HUES6 (cell line): ENCODE measurements at regions not wholly inside any gene's neighbourhood (a gene's known extent, or its start where the extent isn't known, plus 50 kb on each side); places are given as distances from the start of the nearest gene placed in this dataset.
"Not testable (repeated sequence)": the region's sequence is repeated elsewhere in the genome, so short reads cannot be mapped to it uniquely, and the experiment has no call there.

Experiments
- H3K27ac ChIP-seq: 2 replicates; pipeline ENCODE4 v1.7.0; 2013; ENCODE audit warnings: low read depth, mild to moderate bottlenecking, low read length, inconsistent platforms
- H3K27me3 ChIP-seq: 2 replicates; pipeline ENCODE4 v1.6.1; 2013; ENCODE audit warnings: low read length; ENCODE audit not compliant: control insufficient read depth, insufficient read depth
- H3K36me3 ChIP-seq: 2 replicates; pipeline ENCODE4 v1.6.1; 2013; ENCODE audit warnings: low read length; ENCODE audit not compliant: control insufficient read depth, insufficient read depth
- H3K4me1 ChIP-seq: 2 replicates; pipeline ENCODE4 v1.6.1; 2013; ENCODE audit warnings: low read length; ENCODE audit not compliant: control insufficient read depth, insufficient read depth
- H3K4me3 ChIP-seq: 2 replicates; pipeline ENCODE4 v1.5.1; 2013; ENCODE audit warnings: low read depth, low read length
- H3K9ac ChIP-seq: one replicate; pipeline ENCODE4 v1.6.1; 2013; ENCODE audit warnings: mild to moderate bottlenecking, low read length
- H3K9me3 ChIP-seq: 2 replicates; pipeline ENCODE4 v1.6.1; 2013; ENCODE audit warnings: low read depth, low read length; ENCODE audit not compliant: control insufficient read depth, insufficient read depth

- Histone ChIP-seq H3K9me3 (no peaks in the 10 kb centered on the region), H3K4me3 (no peak overlapping the region), H3K27ac (no peak overlapping the region), H3K27me3 (no peaks in the 10 kb centered on the region), H3K4me1 (no peaks in the 10 kb centered on the region), H3K36me3 (no peaks in the 10 kb centered on the region), H3K9ac (no peak overlapping the region)
These were observed 461.2 kb downstream of the EPM2A start for GRCh38 chr6:145274083-145274482.

DNA sequence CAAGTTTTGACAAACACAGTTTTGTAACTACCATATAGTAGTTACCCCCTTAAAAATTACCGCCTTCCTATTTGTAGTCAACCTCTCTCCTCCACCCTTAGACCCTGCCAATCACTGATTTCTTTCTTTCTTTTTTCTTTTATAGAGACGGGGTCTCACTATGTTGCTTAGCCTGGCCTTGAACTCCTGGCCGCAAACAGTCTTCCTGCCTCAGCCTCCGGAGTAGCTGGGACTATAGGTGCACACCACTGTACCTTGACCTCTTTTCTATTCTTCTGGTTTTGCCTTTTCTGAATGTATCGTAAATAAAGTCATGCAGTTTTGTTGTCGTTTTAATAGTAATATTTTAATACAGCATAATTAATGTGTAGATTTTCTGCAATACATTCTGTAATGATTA is 460.3 kb downstream of the EPM2A start:
- Histone ChIP-seq H3K27me3 (no peaks in the 10 kb centered on the region), H3K9ac (no peak overlapping the region), H3K4me3 (no peak overlapping the region), H3K27ac (no peak overlapping the region), H3K36me3 (no peaks in the 10 kb centered on the region), H3K9me3 (no peaks in the 10 kb centered on the region), H3K4me1 (no peaks in the 10 kb centered on the region)

- H3K4me1 ChIP-seq: no peaks in the 10 kb centered on the region
- H3K4me3 ChIP-seq: no peak overlapping the region
- no peak overlapping the region for H3K9ac ChIP-seq
- no peaks in the 10 kb centered on the region for H3K9me3 ChIP-seq
- H3K36me3 ChIP-seq: no peaks in the 10 kb centered on the region
- H3K27me3 ChIP-seq: no peaks in the 10 kb centered on the region
- H3K27ac ChIP-seq: no peak overlapping the region
These were observed 459.5 kb downstream of the EPM2A start for GRCh38 chr6:145275787-145276186.

- no peaks in the 10 kb centered on the region for H3K36me3 ChIP-seq
- H3K27me3 ChIP-seq: no peaks in the 10 kb centered on the region
- H3K9ac ChIP-seq: no peak overlapping the region
- no peak overlapping the region for H3K27ac ChIP-seq
- H3K4me3 ChIP-seq: no peak overlapping the region
- H3K4me1 ChIP-seq: no peaks in the 10 kb centered on the region
- no peaks in the 10 kb centered on the region for H3K9me3 ChIP-seq
These were observed 458.6 kb downstream of the EPM2A start for GRCh38 chr6:145276756-145277155.

GRCh38 chr6:145277358-145278086 is 457.8 kb downstream of the EPM2A start:
- no peaks in the 10 kb centered on the region for H3K4me1 ChIP-seq
- H3K27me3 ChIP-seq: no peaks in the 10 kb centered on the region
- H3K9me3 ChIP-seq: no peaks in the 10 kb centered on the region
- no peak overlapping the region for H3K4me3 ChIP-seq
- no peaks in the 10 kb centered on the region for H3K36me3 ChIP-seq
- no peak overlapping the region for H3K9ac ChIP-seq
- no peak overlapping the region for H3K27ac ChIP-seq

DNA sequence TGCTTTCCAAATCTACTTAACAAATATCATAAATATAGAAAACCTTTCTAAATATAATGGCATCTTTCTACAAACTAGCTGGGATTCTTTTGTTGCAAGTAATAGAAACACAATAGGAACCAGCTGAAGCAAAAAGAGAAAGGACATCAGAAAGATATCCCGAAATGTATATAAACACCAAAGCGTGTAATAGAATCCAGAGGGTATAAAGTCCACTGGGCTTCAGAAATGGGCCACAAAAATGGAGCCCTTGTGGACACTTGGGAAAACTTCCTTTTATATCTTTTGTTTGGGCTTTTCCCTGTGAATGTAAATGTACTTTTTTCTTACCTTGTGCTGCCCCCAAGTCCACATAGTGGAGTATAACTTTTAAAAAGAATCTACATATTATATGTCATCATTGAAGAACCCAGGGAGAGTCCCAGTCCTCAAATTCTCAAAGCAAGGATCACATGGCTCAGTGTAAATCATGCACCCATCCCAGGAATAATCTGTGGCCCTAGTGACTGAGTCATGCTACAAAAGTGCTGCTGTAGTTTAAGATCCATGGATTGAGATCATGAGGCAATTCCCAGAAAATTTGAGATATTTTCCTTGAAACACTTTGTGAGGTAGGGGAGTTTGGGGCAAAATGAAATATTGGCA is 457.0 kb downstream of the EPM2A start:
- no peaks in the 10 kb centered on the region for H3K4me1 ChIP-seq
- H3K27me3 ChIP-seq: no peaks in the 10 kb centered on the region
- H3K27ac ChIP-seq: no peak overlapping the region
- H3K9ac ChIP-seq: no peak overlapping the region
- no peak overlapping the region for H3K4me3 ChIP-seq
- H3K36me3 ChIP-seq: no peaks in the 10 kb centered on the region
- H3K9me3 ChIP-seq: no peaks in the 10 kb centered on the region

DNA sequence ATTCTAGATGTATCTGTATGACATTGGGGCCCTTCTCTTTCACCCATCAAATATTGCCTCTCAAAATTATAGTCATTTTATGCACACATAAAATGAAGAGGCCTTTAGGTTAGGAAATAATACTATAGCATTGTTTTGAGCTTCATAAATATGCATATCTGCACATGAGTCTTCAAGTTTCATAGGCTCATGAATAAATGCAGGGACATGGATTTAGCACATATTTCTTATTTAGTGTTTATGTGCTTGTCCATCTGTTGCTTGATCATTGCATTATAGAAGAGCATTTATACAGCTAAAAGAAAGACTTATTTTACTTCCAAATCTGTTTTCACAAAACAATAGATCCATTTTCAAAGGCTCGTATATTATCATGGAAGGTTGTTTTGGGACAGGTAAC is 455.8 kb downstream of the EPM2A start:
- H3K9ac ChIP-seq: no peak overlapping the region
- no peaks in the 10 kb centered on the region for H3K9me3 ChIP-seq
- no peak overlapping the region for H3K27ac ChIP-seq
- no peaks in the 10 kb centered on the region for H3K27me3 ChIP-seq
- no peaks in the 10 kb centered on the region for H3K36me3 ChIP-seq
- no peaks in the 10 kb centered on the region for H3K4me1 ChIP-seq
- H3K4me3 ChIP-seq: no peak overlapping the region

- Histone ChIP-seq H3K36me3 (no peaks in the 10 kb centered on the region), H3K4me3 (no peak overlapping the region), H3K27me3 (no peaks in the 10 kb centered on the region), H3K4me1 (no peaks in the 10 kb centered on the region), H3K9ac (no peak overlapping the region), H3K27ac (no peak overlapping the region), H3K9me3 (no peaks in the 10 kb centered on the region)
These were observed 455.3 kb downstream of the EPM2A start for GRCh38 chr6:145279993-145280392.

GRCh38 chr6:145283209-145283608 is 452.1 kb downstream of the EPM2A start:
- H3K9me3 ChIP-seq, H3K4me3 ChIP-seq, H3K27me3 ChIP-seq, H3K27ac ChIP-seq, H3K9ac ChIP-seq, H3K36me3 ChIP-seq, H3K4me1 ChIP-seq: not testable (repeated sequence)

DNA sequence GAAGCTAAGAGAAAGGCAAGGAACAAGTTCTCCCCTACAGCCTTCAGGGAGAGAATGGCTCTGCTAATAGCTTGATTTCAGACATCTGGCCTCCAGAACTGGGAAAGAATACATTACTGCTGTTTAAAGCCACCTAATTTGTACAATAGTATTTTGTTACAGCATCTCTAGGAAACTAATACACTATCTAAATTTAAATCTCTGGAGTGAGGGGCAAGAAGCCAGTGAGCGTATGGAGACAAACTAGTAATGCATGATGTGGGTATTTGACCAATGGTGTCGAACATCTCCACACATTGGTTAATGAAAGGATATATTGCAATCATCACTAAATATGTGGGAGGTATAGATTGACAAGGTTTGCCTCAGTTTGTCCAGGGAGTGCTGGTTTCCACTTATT is 451.5 kb downstream of the EPM2A start:
- no peak overlapping the region for H3K27ac ChIP-seq
- no peak overlapping the region for H3K4me3 ChIP-seq
- no peaks in the 10 kb centered on the region for H3K9me3 ChIP-seq
- no peak overlapping the region for H3K9ac ChIP-seq
- no peaks in the 10 kb centered on the region for H3K4me1 ChIP-seq
- no peaks in the 10 kb centered on the region for H3K27me3 ChIP-seq
- no peaks in the 10 kb centered on the region for H3K36me3 ChIP-seq

- Histone ChIP-seq H3K27me3 (no peaks in the 10 kb centered on the region), H3K9ac (no peak overlapping the region), H3K36me3 (no peaks in the 10 kb centered on the region), H3K4me3 (no peak overlapping the region), H3K27ac (no peak overlapping the region), H3K4me1 (no peaks in the 10 kb centered on the region), H3K9me3 (no peaks in the 10 kb centered on the region)
These were observed 448.4 kb downstream of the EPM2A start for GRCh38 chr6:145286916-145287315.
